Vagina (tissue), 2 donors: ENCODE measurements at regions not wholly inside any gene's neighbourhood (a gene's known extent, or its start where the extent isn't known, plus 50 kb on each side); places are given as distances from the start of the nearest gene placed in this dataset.
"Not testable (repeated sequence)": the region's sequence is repeated elsewhere in the genome, so short reads cannot be mapped to it uniquely, and the experiment has no call there.

Source experiments
- CTCF ChIP-seq, 3 experiments: fragments of 450-650 bp in 2 of 3; fragments of 200-600 bp in 1 of 3; sonication (generic) in 1 of 3; IDR thresholded peaks; one replicate each; pipeline ENCODE4 v1.5.1; 2017 to 2019; ENCODE audit warnings: antibody characterized with exemption in 3 of 3, mild to moderate bottlenecking in 2 of 3, moderate library complexity in 2 of 3
- POLR2A ChIP-seq, 2 donors: fragments of 450-650 bp; IDR thresholded peaks; one replicate each; pipeline ENCODE4 v1.6.1; 2017; ENCODE audit warnings: antibody characterized with exemption in 2 of 2, mild to moderate bottlenecking in 2 of 2, moderate library complexity in 2 of 2
- POLR2AphosphoS5 ChIP-seq, 2 donors: sonication (generic); formaldehyde crosslinking; IDR thresholded peaks; one replicate each; pipeline ENCODE4 v1.9.0; 2017; ENCODE audit warnings: antibody characterized with exemption in 2 of 2, mild to moderate bottlenecking in 2 of 2, low read depth in 1 of 2; ENCODE audit not compliant: insufficient read depth in 1 of 2

GRCh38 chr12:9469956-9470355 is 137.8 kb downstream of the KLRB1 start:
- TF ChIP-seq CTCF (IDR thresholded peaks at IDR 0.05); POLR2AphosphoS5 (IDR thresholded peaks at IDR 0.05; ENCODE audit: insufficient read depth in 1 of 2, low read depth in 1 of 2); POLR2A (IDR thresholded peaks at IDR 0.05): not testable (repeated sequence)
